Parathyroid adenoma (tissue), 2 donors: ENCODE measurements at regions not wholly inside any gene's neighbourhood (a gene's known extent, or its start where the extent isn't known, plus 50 kb on each side); places are given as distances from the start of the nearest gene placed in this dataset.
"Not testable (repeated sequence)": the region's sequence is repeated elsewhere in the genome, so short reads cannot be mapped to it uniquely, and the experiment has no call there.

Experiments used
- H2AFZ ChIP-seq: fragments of 300-600 bp; sonication (generic); one replicate; pipeline ENCODE4 v1.7.0; 2017; ENCODE audit warnings: antibody characterized with exemption, mild to moderate bottlenecking
- H3K27ac ChIP-seq: fragments of 300-600 bp; sonication (generic); one replicate; pipeline ENCODE4 v1.7.0; 2017
- H3K27me3 ChIP-seq: fragments of 300-600 bp; sonication (generic); one replicate; pipeline ENCODE4 v1.7.0; 2017; ENCODE audit warnings: low read length; ENCODE audit not compliant: control insufficient read depth, insufficient read depth
- H3K36me3 ChIP-seq: fragments of 300-600 bp; sonication (generic); one replicate; pipeline ENCODE4 v1.7.0; 2017; ENCODE audit warnings: low read length; ENCODE audit not compliant: control insufficient read depth, insufficient read depth
- H3K4me1 ChIP-seq: fragments of 300-600 bp; sonication (generic); one replicate; pipeline ENCODE4 v1.7.0; 2017; ENCODE audit warnings: control low read depth
- H3K4me2 ChIP-seq: fragments of 300-600 bp; sonication (generic); one replicate; pipeline ENCODE4 v1.7.0; 2017; ENCODE audit warnings: low read length
- H3K4me3 ChIP-seq: fragments of 300-600 bp; sonication (generic); one replicate; pipeline ENCODE4 v1.7.0; 2017; ENCODE audit warnings: low read depth, low read length
- H3K79me2 ChIP-seq: fragments of 300-600 bp; sonication (generic); one replicate; pipeline ENCODE4 v1.7.0; 2017; ENCODE audit warnings: control low read depth
- H3K9ac ChIP-seq: fragments of 300-600 bp; sonication (generic); one replicate; pipeline ENCODE4 v1.7.0; 2017; ENCODE audit warnings: mild to moderate bottlenecking
- H3K9me3 ChIP-seq: fragments of 300-600 bp; sonication (generic); one replicate; pipeline ENCODE4 v1.7.0; 2017; ENCODE audit warnings: low read length; ENCODE audit not compliant: control insufficient read depth
- CTCF ChIP-seq: fragments of 300-600 bp; sonication (generic); IDR thresholded peaks from one replicate; pipeline ENCODE4 v1.7.0; 2017; ENCODE audit warnings: antibody characterized with exemption, mild to moderate bottlenecking
- donor health status: primary hyperparathyroidism.

DNA sequence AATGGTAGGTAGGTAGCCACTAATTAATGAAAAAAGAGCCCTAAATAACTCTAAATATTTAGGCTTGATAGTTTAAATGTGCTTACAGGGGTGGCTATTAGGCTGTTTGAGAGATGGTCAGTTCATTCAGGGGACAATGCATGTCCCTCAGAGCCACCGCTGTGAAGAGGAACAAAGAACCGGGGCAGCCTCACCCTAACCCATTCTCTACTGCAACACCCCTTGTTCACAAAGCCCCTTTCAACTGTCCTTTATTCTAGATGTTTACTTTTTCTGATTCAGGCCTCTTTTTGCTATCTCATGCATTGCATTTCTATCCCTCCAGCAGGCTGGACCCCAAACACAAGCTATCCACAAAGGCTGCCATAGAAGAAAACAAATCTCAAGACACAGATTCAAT lies 906.7 kb downstream of the NR2F1-AS1 start:
- no peak overlapping the region for H2AFZ ChIP-seq
- H3K79me2 ChIP-seq = no peaks in the 10 kb centered on the region
- H3K4me3 ChIP-seq = no peak overlapping the region
- TF ChIP-seq CTCF = no peak
- no peaks in the 10 kb centered on the region for H3K4me1 ChIP-seq
- H3K27ac ChIP-seq = no peak overlapping the region
- no peaks in the 10 kb centered on the region for H3K9me3 ChIP-seq
- no peaks in the 10 kb centered on the region for H3K27me3 ChIP-seq
- H3K4me2 ChIP-seq = no peak overlapping the region
- no peaks in the 10 kb centered on the region for H3K36me3 ChIP-seq
- H3K9ac ChIP-seq = no peak overlapping the region

DNA sequence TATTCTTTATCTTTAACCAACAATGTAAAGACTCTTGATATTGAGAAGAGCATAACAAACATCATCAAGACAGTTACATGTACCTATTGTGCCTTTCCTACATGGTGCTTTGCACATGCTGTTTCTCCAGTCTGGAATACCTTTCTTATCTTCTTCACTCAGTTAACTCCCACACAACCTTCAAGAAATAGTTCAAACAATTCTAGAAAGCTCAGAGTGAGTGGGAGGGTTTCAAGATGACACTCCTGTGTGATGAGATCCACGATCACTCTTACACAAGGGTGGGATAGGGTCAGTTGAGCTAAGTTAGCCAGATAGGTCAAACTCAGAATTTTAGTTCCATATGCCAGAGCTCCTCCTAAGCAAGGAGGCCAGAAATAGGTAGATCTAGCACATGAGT lies 915.5 kb downstream of the NR2F1-AS1 start:
- no peak overlapping the region for H3K4me3 ChIP-seq
- H3K4me2 ChIP-seq = no peak overlapping the region
- TF ChIP-seq CTCF = no peak
- H3K9me3 ChIP-seq = no peaks in the 10 kb centered on the region
- H3K9ac ChIP-seq = no peak overlapping the region
- H2AFZ ChIP-seq = no peak overlapping the region
- no peaks in the 10 kb centered on the region for H3K79me2 ChIP-seq
- H3K27ac ChIP-seq = no peak overlapping the region
- H3K27me3 ChIP-seq = no peaks in the 10 kb centered on the region
- H3K4me1 ChIP-seq = no peaks in the 10 kb centered on the region
- H3K36me3 ChIP-seq = no peaks in the 10 kb centered on the region

GRCh38 chr5:92662741-92663140 lies 918.3 kb downstream of the NR2F1-AS1 start:
- Histone ChIP-seq H3K79me2 (no peaks in the 10 kb centered on the region), H3K27ac (no peak overlapping the region), H3K36me3 (no peaks in the 10 kb centered on the region), H3K9ac (no peak overlapping the region), H3K27me3 (no peaks in the 10 kb centered on the region), H2AFZ (no peak overlapping the region), H3K9me3 (no peaks in the 10 kb centered on the region), H3K4me2 (no peak overlapping the region), H3K4me1 (no peaks in the 10 kb centered on the region), H3K4me3 (no peak overlapping the region)
- TF ChIP-seq CTCF = no peak

GRCh38 chr5:92659246-92659645 lies 921.8 kb downstream of the NR2F1-AS1 start:
- TF ChIP-seq CTCF = no peak
- H3K4me1 ChIP-seq = no peaks in the 10 kb centered on the region
- no peak overlapping the region for H2AFZ ChIP-seq
- no peak overlapping the region for H3K4me3 ChIP-seq
- H3K27me3 ChIP-seq = no peaks in the 10 kb centered on the region
- no peak overlapping the region for H3K9ac ChIP-seq
- H3K36me3 ChIP-seq = no peaks in the 10 kb centered on the region
- no peak overlapping the region for H3K4me2 ChIP-seq
- no peaks in the 10 kb centered on the region for H3K9me3 ChIP-seq
- no peaks in the 10 kb centered on the region for H3K79me2 ChIP-seq
- H3K27ac ChIP-seq = no peak overlapping the region

DNA sequence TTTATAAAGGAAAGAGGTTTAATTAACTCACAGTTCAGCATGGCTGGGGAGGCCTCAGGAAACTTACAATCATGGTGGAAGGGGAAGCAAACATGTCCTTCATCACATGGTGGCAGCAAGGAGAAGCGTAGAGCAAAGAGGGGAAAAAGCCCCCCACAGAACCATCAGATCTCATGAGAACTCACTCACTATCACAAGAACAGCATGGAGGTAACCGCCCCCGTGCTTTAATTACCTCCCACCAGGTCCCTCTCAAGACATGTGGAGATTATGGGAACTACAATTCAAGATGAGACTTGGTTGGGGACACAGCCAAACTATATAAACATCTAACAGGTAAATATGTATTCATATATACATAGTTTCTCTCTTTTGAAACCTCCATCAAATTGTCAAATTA lies 926.4 kb downstream of the NR2F1-AS1 start:
- H3K27me3 ChIP-seq, H3K4me3 ChIP-seq, H3K27ac ChIP-seq, H3K79me2 ChIP-seq, H3K9ac ChIP-seq, H3K4me2 ChIP-seq, H3K9me3 ChIP-seq, H3K4me1 ChIP-seq, H2AFZ ChIP-seq, H3K36me3 ChIP-seq: not testable (repeated sequence)
